ENCODE measurements at regions not wholly inside any gene's neighbourhood (a gene's known extent, or its start where the extent isn't known, plus 50 kb on each side); places are given as distances from the start of the nearest gene placed in this dataset.

GRCh38 chr14:53758141-53758540 is 198.5 kb downstream of the BMP4 start:
- CTCF ChIA-PET, result no interaction called here
- no peaks in the 10 kb centered on the region for H3K27me3 ChIP-seq (ENCODE audit: control insufficient read depth, insufficient read depth, low read length)
- TF ChIP-seq CTCF (IDR thresholded peaks at IDR 0.05; ENCODE audit: insufficient read depth, low read depth, low read length), result no peak
- H3K36me3 ChIP-seq (ENCODE audit: control insufficient read depth, insufficient read depth, low read length), result no peaks in the 10 kb centered on the region
- no peak for DNase-seq (ENCODE audit: low read depth)
- H3K4me3 ChIP-seq (ENCODE audit: low read depth, low read length), result no peak overlapping the region
- POLR2A ChIA-PET, result no interaction called here

- DNase-seq (ENCODE audit: low read depth), result no peak
- CTCF ChIA-PET, result no interaction called here
- TF ChIP-seq CTCF (IDR thresholded peaks at IDR 0.05; ENCODE audit: insufficient read depth, low read depth, low read length), result no peak
Observed at GRCh38 chr14:53757732-53758131, 198.9 kb downstream of the BMP4 start.

GRCh38 chr14:53751650-53752049 is 205.0 kb downstream of the BMP4 start:
- ChIA-PET CTCF (interaction anchor here (1.4 kb wide), 1 partner anchor 15 kb away, joined by 3 read pairs; no protein-coding TSS in a partner anchor), POLR2A (no interaction called here)
- no peak for DNase-seq (ENCODE audit: low read depth)
- Histone ChIP-seq H3K27me3 (ENCODE audit: control insufficient read depth, insufficient read depth, low read length) (peaks cover 4% of the 10 kb centered on the region; the same call in 1 of the 2 replicates), H3K4me3 (ENCODE audit: low read depth, low read length) (no peak overlapping the region), H3K36me3 (ENCODE audit: control insufficient read depth, insufficient read depth, low read length) (no peaks in the 10 kb centered on the region)
- TF ChIP-seq CTCF (IDR thresholded peaks at IDR 0.05; ENCODE audit: insufficient read depth, low read depth, low read length), result no peak

More at GRCh38 chr14:53757732-53758131, 198.9 kb downstream of the BMP4 start:
- POLR2A ChIA-PET, result no interaction called here
- peaks cover 2% of the 10 kb centered on the region; the same call in 1 of the 2 replicates for H3K27me3 ChIP-seq (ENCODE audit: control insufficient read depth, insufficient read depth, low read length)
- H3K4me3 ChIP-seq (ENCODE audit: low read depth, low read length), result no peak overlapping the region
- H3K36me3 ChIP-seq (ENCODE audit: control insufficient read depth, insufficient read depth, low read length), result no peaks in the 10 kb centered on the region

GRCh38 chr14:53748691-53749090 is 207.9 kb downstream of the BMP4 start:
- Histone ChIP-seq H3K36me3 (ENCODE audit: control insufficient read depth, insufficient read depth, low read length) (no peaks in the 10 kb centered on the region), H3K4me3 (ENCODE audit: low read depth, low read length) (no peak overlapping the region), H3K27me3 (ENCODE audit: control insufficient read depth, insufficient read depth, low read length) (peaks cover 6% of the 10 kb centered on the region)
- no peak for DNase-seq (ENCODE audit: low read depth)
- no peak for TF ChIP-seq CTCF (IDR thresholded peaks at IDR 0.05; ENCODE audit: insufficient read depth, low read depth, low read length)
- ChIA-PET POLR2A (no interaction called here), CTCF (no interaction called here)

GRCh38 chr14:53744857-53745256 is 211.8 kb downstream of the BMP4 start:
- CTCF ChIA-PET, result no interaction called here
- Histone ChIP-seq H3K27me3 (ENCODE audit: control insufficient read depth, insufficient read depth, low read length) (peaks cover 2% of the 10 kb centered on the region), H3K4me3 (ENCODE audit: low read depth, low read length) (no peak overlapping the region), H3K36me3 (ENCODE audit: control insufficient read depth, insufficient read depth, low read length) (no peaks in the 10 kb centered on the region)
- no peak for DNase-seq (ENCODE audit: low read depth)
- POLR2A ChIA-PET, result no interaction called here
- TF ChIP-seq CTCF (IDR thresholded peaks at IDR 0.05; ENCODE audit: insufficient read depth, low read depth, low read length), result no peak

Data from BJ (cell line).